IPS-20b (cell line): ENCODE measurements at regions not wholly inside any gene's neighbourhood (a gene's known extent, or its start where the extent isn't known, plus 50 kb on each side); places are given as distances from the start of the nearest gene placed in this dataset.

Experiments used
- H3K27ac ChIP-seq: one replicate; pipeline ENCODE4 v1.5.1; 2013; ENCODE audit warnings: low read length
- H3K27me3 ChIP-seq: 2 replicates; pipeline ENCODE4 v1.6.1; 2013; ENCODE audit warnings: mild to moderate bottlenecking, low read length, inconsistent platforms; ENCODE audit not compliant: insufficient read depth
- H3K36me3 ChIP-seq: 2 replicates; pipeline ENCODE4 v1.6.1; 2013; ENCODE audit warnings: low read depth, mild to moderate bottlenecking, inconsistent platforms, low read length, moderate library complexity; ENCODE audit not compliant: insufficient read depth
- H3K4me1 ChIP-seq: 2 replicates; pipeline ENCODE4 v1.6.1; 2013; ENCODE audit warnings: mild to moderate bottlenecking, control low read depth, inconsistent platforms, low read length, moderate library complexity; ENCODE audit not compliant: insufficient read depth
- H3K4me3 ChIP-seq: 2 replicates; pipeline ENCODE4 v1.5.1; 2013; ENCODE audit warnings: mild to moderate bottlenecking, low read length, inconsistent platforms
- H3K9ac ChIP-seq: 2 replicates; pipeline ENCODE4 v1.6.1; 2013; ENCODE audit warnings: low read depth, mild to moderate bottlenecking, inconsistent platforms, low read length, moderate library complexity
- H3K9me3 ChIP-seq: 2 replicates; pipeline ENCODE4 v1.6.1; 2013; ENCODE audit warnings: mild to moderate bottlenecking, low read depth, low read length, inconsistent platforms; ENCODE audit not compliant: insufficient read depth

GRCh38 chr1:105101261-105101660 lies 1351.6 kb downstream of the AMY1C start:
- peaks cover 3% of the 10 kb centered on the region for H3K4me1 ChIP-seq
- no peak overlapping the region for H3K9ac ChIP-seq
- H3K9me3 ChIP-seq: no peaks in the 10 kb centered on the region
- H3K27me3 ChIP-seq: no peaks in the 10 kb centered on the region
- no peak overlapping the region for H3K4me3 ChIP-seq
- no peak overlapping the region for H3K27ac ChIP-seq
- no peaks in the 10 kb centered on the region for H3K36me3 ChIP-seq

- H3K27me3 ChIP-seq: no peaks in the 10 kb centered on the region
- no peak overlapping the region for H3K4me3 ChIP-seq
- no peak overlapping the region for H3K27ac ChIP-seq
- no peaks in the 10 kb centered on the region for H3K9me3 ChIP-seq
- no peaks in the 10 kb centered on the region for H3K36me3 ChIP-seq
- H3K4me1 ChIP-seq: peaks cover 3% of the 10 kb centered on the region
- no peak overlapping the region for H3K9ac ChIP-seq
These were observed 1352.7 kb downstream of the AMY1C start for GRCh38 chr1:105102371-105102770.

DNA sequence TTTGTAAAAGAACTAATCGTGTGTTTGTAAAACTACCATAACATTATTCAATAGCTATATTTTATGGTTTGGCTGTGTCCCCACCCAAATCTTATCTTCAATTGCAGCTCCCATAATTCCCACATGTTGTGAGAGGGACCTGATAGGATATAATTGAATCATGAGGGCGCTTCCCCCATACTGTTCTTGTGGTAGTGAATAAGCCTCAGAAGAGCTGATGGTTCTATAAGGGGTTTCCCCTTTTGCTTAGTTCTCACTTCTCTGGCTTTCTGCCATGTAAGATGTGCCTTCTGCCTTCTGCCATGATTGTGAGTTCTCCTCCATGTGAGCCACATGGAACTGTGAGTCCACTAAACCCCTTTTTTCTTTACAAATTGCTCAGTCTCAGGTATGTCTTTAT lies 1372.3 kb downstream of the AMY1C start:
- Histone ChIP-seq H3K9me3 (no peaks in the 10 kb centered on the region; the same call in 1 of the 2 replicates), H3K9ac (no peak overlapping the region), H3K27me3 (no peaks in the 10 kb centered on the region), H3K4me1 (no peaks in the 10 kb centered on the region), H3K4me3 (no peak overlapping the region), H3K27ac (no peak overlapping the region), H3K36me3 (no peaks in the 10 kb centered on the region)

GRCh38 chr1:105137543-105138457 lies 1388.1 kb downstream of the AMY1C start:
- Histone ChIP-seq H3K27me3 (no peaks in the 10 kb centered on the region), H3K9ac (no peak overlapping the region), H3K4me1 (no peaks in the 10 kb centered on the region), H3K27ac (no peak overlapping the region), H3K4me3 (no peak overlapping the region), H3K36me3 (no peaks in the 10 kb centered on the region), H3K9me3 (no peaks in the 10 kb centered on the region)

GRCh38 chr1:105138458-105138893 lies 1388.8 kb downstream of the AMY1C start:
- Histone ChIP-seq H3K9me3 (no peaks in the 10 kb centered on the region), H3K4me1 (no peaks in the 10 kb centered on the region), H3K36me3 (no peaks in the 10 kb centered on the region), H3K27ac (no peak overlapping the region), H3K4me3 (no peak overlapping the region), H3K27me3 (no peaks in the 10 kb centered on the region), H3K9ac (no peak overlapping the region)

- Histone ChIP-seq H3K36me3 (no peaks in the 10 kb centered on the region), H3K4me3 (no peak overlapping the region), H3K27ac (no peak overlapping the region), H3K9me3 (no peaks in the 10 kb centered on the region), H3K9ac (no peak overlapping the region), H3K4me1 (no peaks in the 10 kb centered on the region), H3K27me3 (no peaks in the 10 kb centered on the region)
These were observed 1423.1 kb downstream of the AMY1C start for GRCh38 chr1:105172788-105173187.

- Histone ChIP-seq H3K27me3 (no peaks in the 10 kb centered on the region), H3K4me1 (no peaks in the 10 kb centered on the region), H3K9me3 (no peaks in the 10 kb centered on the region), H3K9ac (no peak overlapping the region), H3K27ac (no peak overlapping the region), H3K36me3 (no peaks in the 10 kb centered on the region), H3K4me3 (no peak overlapping the region)
These were observed 1431.1 kb downstream of the AMY1C start for GRCh38 chr1:105180789-105181188.

- H3K9me3 ChIP-seq: no peaks in the 10 kb centered on the region
- H3K27ac ChIP-seq: no peak overlapping the region
- no peaks in the 10 kb centered on the region for H3K27me3 ChIP-seq
- no peak overlapping the region for H3K9ac ChIP-seq
- no peak overlapping the region for H3K4me3 ChIP-seq
- no peaks in the 10 kb centered on the region for H3K4me1 ChIP-seq
- no peaks in the 10 kb centered on the region for H3K36me3 ChIP-seq
These were observed 1455.2 kb downstream of the AMY1C start for GRCh38 chr1:105204836-105205371.

DNA sequence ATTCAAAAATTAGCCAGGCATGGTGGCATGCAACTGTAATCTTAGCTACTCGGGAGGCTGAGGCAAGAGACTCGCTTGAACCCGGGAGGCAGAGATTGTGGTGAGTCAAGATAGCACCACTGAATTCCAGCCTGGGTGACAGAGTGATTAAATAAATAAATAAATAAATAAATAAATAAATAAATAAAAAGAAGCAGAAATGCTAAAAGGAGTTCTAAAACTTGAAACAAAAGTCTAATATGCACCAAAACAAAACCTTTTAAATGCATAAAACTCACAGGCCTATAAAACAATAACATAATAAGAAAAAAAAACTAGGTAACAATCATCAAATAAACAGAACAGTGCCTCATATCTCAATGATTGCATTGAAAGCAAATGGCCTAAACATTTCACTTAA lies 1458.9 kb downstream of the AMY1C start:
- Histone ChIP-seq H3K27ac (no peak overlapping the region), H3K4me1 (no peaks in the 10 kb centered on the region)

DNA sequence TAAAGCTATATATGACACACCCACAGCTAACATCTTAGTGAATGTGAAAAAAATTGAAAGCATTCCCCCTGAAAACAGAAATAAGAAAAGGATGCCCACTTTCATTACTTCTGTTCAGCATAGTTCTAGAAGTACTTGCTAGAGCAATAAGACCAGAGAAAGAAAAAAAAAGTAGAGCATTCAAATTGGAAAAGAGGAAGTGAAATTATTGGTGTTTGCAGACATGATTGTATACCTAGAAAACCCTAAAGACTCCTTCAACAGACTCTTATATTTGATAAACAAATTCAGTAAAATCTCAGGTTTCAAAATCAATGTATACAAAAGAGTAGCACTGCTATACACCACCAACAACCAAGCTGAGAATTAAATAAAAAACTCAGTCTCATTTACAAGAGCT lies 1461.0 kb downstream of the AMY1C start:
- Histone ChIP-seq H3K9ac (no peak overlapping the region), H3K4me1 (no peaks in the 10 kb centered on the region), H3K27ac (no peak overlapping the region)

More for the DNA sequence above, 1458.9 kb downstream of the AMY1C start:
- Histone ChIP-seq H3K9ac (no peak overlapping the region), H3K4me3 (no peak overlapping the region), H3K9me3 (no peaks in the 10 kb centered on the region), H3K36me3 (no peaks in the 10 kb centered on the region), H3K27me3 (no peaks in the 10 kb centered on the region)

GRCh38 chr1:105231378-105231777 lies 1481.7 kb downstream of the AMY1C start:
- no peak overlapping the region for H3K27ac ChIP-seq

More for the DNA sequence above, 1461.0 kb downstream of the AMY1C start:
- no peaks in the 10 kb centered on the region for H3K9me3 ChIP-seq
- no peaks in the 10 kb centered on the region for H3K27me3 ChIP-seq
- no peak overlapping the region for H3K4me3 ChIP-seq
- no peaks in the 10 kb centered on the region for H3K36me3 ChIP-seq

GRCh38 chr1:105243411-105243810 lies 1493.7 kb downstream of the AMY1C start:
- no peaks in the 10 kb centered on the region for H3K4me1 ChIP-seq
- no peak overlapping the region for H3K4me3 ChIP-seq
- no peak overlapping the region for H3K9ac ChIP-seq
- no peaks in the 10 kb centered on the region for H3K27me3 ChIP-seq
- no peak overlapping the region for H3K27ac ChIP-seq
- H3K9me3 ChIP-seq: no peaks in the 10 kb centered on the region
- no peaks in the 10 kb centered on the region for H3K36me3 ChIP-seq

More at GRCh38 chr1:105231378-105231777, 1481.7 kb downstream of the AMY1C start:
- Histone ChIP-seq H3K36me3 (no peaks in the 10 kb centered on the region), H3K4me3 (no peak overlapping the region), H3K9me3 (peaks cover 15% of the 10 kb centered on the region), H3K9ac (no peak overlapping the region), H3K4me1 (no peaks in the 10 kb centered on the region), H3K27me3 (no peaks in the 10 kb centered on the region)
